ENCODE measurements at regions not wholly inside any gene's neighbourhood (a gene's known extent, or its start where the extent isn't known, plus 50 kb on each side); places are given as distances from the start of the nearest gene placed in this dataset.

DNA sequence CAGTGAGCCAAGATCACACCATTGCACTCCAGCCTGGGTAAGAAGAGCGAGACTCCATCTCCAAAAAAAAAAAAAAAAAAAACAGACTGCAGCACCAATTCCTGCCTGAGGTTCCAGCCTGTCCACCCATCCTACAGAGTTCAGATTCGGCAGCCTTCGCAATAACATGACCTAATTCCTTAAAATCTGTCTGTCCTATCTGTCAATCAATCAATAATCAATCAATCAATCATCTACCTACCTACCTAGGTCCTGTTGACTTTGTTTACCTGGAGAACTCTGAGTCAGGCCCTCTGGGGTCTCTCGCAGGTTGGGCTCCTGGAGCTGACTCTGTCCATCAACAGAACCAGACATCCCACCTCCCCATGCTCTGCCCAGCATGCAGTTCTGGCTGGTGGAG lies 236.7 kb downstream of the ENGASE start:
- no peak for TF ChIP-seq ZFX (IDR thresholded peaks at IDR 0.05)
- TF ChIP-seq, protein P1, sequence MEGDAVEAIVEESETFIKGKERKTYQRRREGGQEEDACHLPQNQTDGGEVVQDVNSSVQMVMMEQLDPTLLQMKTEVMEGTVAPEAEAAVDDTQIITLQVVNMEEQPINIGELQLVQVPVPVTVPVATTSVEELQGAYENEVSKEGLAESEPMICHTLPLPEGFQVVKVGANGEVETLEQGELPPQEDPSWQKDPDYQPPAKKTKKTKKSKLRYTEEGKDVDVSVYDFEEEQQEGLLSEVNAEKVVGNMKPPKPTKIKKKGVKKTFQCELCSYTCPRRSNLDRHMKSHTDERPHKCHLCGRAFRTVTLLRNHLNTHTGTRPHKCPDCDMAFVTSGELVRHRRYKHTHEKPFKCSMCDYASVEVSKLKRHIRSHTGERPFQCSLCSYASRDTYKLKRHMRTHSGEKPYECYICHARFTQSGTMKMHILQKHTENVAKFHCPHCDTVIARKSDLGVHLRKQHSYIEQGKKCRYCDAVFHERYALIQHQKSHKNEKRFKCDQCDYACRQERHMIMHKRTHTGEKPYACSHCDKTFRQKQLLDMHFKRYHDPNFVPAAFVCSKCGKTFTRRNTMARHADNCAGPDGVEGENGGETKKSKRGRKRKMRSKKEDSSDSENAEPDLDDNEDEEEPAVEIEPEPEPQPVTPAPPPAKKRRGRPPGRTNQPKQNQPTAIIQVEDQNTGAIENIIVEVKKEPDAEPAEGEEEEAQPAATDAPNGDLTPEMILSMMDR (conservative IDR thresholded peaks at IDR 0.05), result no peak

Measured in C4-2B (cell line).